Neural crest cell (in vitro differentiated cells): ENCODE measurements at regions not wholly inside any gene's neighbourhood (a gene's known extent, or its start where the extent isn't known, plus 50 kb on each side); places are given as distances from the start of the nearest gene placed in this dataset.

Source experiments
- DNase-seq: peaks from one replicate; pipeline ENCODE4 v3.0.0; 2021; ENCODE audit warnings: low read depth, mixed read lengths, low spot score
- H3K27ac Mint-ChIP-seq: one replicate; pipeline ENCODE4 v1.8.0; 2021; ENCODE audit warnings: mild to moderate bottlenecking, mixed read lengths; ENCODE audit not compliant: unreplicated experiment
- H3K27me3 Mint-ChIP-seq: 2 replicates; pipeline ENCODE4 v1.8.0; 2021; ENCODE audit warnings: low read depth, mild to moderate bottlenecking, mixed read lengths
- H3K36me3 Mint-ChIP-seq: 2 replicates; pipeline ENCODE4 v1.8.0; 2021; ENCODE audit warnings: low read depth, mild to moderate bottlenecking, mixed read lengths
- H3K4me1 Mint-ChIP-seq: 2 replicates; pipeline ENCODE4 v1.8.0; 2021; ENCODE audit warnings: mixed read lengths
- H3K4me3 Mint-ChIP-seq: one replicate; pipeline ENCODE4 v1.8.0; 2021; ENCODE audit warnings: mild to moderate bottlenecking, mixed read lengths
- H3K9me3 Mint-ChIP-seq: 2 replicates; pipeline ENCODE4 v1.8.0; 2021; ENCODE audit warnings: mixed read lengths
- TF ChIP-seq, protein P1 (sequence below): fragments of 200-600 bp; sonication (generic); conservative IDR thresholded peaks from 2 replicates; pipeline ENCODE4 v1.5.0; 2021; ENCODE audit warnings: antibody characterized with exemption, mild to moderate bottlenecking

DNA sequence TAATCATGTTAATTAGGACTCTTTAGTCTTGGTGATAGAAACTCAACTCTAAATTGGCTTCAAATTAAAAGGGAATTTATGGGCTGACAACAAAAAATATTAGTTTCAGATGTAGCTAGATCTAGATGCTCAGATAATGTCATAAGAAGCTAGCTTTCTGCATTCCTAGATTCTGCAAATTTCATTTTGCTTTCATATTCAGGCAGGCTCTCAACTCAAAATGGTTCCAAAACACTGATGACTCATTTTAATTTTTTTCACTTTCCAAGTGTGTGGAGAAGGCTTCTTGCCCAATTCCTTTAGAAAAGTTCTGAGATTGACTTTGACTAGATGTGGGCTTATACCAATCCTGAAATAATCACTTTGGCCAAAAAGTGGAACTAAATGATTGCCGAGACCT lies 236.7 kb upstream of the GOT2 start:
- Mint-ChIP-seq H3K36me3 (no peaks in the 10 kb centered on the region), H3K9me3 (no peaks in the 10 kb centered on the region), H3K27me3 (no peaks in the 10 kb centered on the region), H3K4me1 (no peaks in the 10 kb centered on the region), H3K27ac (no peak overlapping the region), H3K4me3 (no peak overlapping the region)
- TF ChIP-seq, protein P1, sequence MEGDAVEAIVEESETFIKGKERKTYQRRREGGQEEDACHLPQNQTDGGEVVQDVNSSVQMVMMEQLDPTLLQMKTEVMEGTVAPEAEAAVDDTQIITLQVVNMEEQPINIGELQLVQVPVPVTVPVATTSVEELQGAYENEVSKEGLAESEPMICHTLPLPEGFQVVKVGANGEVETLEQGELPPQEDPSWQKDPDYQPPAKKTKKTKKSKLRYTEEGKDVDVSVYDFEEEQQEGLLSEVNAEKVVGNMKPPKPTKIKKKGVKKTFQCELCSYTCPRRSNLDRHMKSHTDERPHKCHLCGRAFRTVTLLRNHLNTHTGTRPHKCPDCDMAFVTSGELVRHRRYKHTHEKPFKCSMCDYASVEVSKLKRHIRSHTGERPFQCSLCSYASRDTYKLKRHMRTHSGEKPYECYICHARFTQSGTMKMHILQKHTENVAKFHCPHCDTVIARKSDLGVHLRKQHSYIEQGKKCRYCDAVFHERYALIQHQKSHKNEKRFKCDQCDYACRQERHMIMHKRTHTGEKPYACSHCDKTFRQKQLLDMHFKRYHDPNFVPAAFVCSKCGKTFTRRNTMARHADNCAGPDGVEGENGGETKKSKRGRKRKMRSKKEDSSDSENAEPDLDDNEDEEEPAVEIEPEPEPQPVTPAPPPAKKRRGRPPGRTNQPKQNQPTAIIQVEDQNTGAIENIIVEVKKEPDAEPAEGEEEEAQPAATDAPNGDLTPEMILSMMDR, result no peak
- no peak for DNase-seq

DNA sequence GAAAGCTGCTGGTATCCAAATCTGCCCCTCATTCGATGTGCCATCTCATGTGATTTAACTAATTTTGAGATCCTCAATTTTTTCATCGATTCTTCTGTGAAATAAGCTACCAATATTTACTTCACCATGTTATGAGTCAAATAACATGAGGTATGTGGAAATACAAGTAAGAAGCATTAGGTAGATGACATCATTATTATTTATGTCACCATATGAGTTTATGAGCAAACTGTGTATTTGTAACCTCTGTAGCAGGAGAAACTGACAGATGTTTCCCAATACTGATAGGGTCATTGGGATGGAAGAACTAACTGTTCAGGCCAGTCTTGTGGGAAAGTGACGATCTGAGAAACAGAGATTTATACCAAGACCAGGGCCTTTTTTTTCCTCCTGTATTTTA lies 229.4 kb upstream of the GOT2 start:
- DNase-seq, result no peak
- Mint-ChIP-seq H3K4me1 (no peaks in the 10 kb centered on the region), H3K27ac (no peak overlapping the region), H3K9me3 (no peaks in the 10 kb centered on the region), H3K36me3 (no peaks in the 10 kb centered on the region), H3K4me3 (no peak overlapping the region), H3K27me3 (no peaks in the 10 kb centered on the region)
- TF ChIP-seq, protein P1, result no peak

DNA sequence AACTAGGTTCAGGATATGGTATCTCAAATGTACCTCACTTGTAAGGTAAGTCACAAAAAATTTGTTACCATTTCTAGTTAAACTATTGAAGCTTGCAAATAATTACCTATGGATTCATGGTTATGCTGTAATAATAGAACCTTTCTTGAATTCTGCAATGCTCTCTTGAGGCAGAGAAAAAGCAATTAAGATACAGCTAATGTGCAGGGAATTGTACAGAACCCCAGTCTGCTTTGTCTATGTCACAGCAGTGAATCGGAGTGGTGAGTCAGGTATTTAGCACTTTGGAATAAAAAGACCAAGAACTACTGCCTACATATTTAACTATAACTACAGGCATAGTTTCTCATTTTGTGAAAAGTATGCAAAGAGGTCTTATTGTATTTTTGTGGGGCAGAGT lies 228.7 kb upstream of the GOT2 start:
- H3K36me3 Mint-ChIP-seq, result no peaks in the 10 kb centered on the region
- H3K9me3 Mint-ChIP-seq, result no peaks in the 10 kb centered on the region
- DNase-seq, result no peak
- no peaks in the 10 kb centered on the region for H3K4me1 Mint-ChIP-seq
- TF ChIP-seq, protein P1, result no peak
- no peak overlapping the region for H3K27ac Mint-ChIP-seq
- no peak overlapping the region for H3K4me3 Mint-ChIP-seq
- H3K27me3 Mint-ChIP-seq, result no peaks in the 10 kb centered on the region

DNA sequence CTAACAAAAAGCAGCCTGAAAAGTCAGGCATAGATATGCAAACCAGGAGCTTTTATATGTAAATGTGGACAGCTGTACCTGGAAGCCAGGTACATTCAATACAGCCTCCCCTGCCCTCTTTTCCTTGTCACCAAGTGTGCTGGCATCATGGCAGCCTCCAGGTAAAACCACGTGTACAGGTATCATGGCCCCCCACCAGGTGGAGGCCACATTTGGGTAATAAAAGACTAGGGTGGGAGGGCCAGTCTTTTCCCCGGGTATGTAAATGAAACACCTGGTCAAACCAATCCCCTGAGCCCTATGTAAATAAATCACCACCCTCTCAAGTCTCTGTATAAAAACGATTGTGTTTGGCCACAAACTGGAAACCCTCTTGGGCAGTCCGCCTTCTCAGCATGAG lies 226.4 kb upstream of the GOT2 start:
- TF ChIP-seq, protein P1, result no peak
- no peak overlapping the region for H3K4me3 Mint-ChIP-seq

DNA sequence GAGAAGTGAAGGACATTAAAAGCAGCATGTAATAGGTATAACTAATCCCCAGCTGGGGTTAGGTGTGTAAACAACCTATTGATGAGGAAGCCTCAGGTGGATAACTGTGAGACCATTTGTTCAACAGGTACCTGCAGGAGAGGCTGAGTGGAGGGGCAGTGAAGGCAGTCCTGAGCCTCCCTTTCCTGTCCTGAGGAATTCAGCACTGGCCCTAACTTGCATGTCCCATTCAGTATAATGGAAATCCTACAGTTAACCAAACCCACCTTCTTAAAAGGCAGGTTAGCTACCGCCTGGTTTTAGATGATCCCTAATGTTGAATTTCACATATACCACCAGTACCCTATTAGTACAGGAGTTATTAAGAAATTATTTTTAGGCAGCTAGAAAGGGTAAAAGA lies 225.9 kb upstream of the GOT2 start:
- TF ChIP-seq, protein P1, result no peak
- H3K27me3 Mint-ChIP-seq, result no peaks in the 10 kb centered on the region
- H3K27ac Mint-ChIP-seq, result no peak overlapping the region
- no peaks in the 10 kb centered on the region for H3K36me3 Mint-ChIP-seq
- no peak for DNase-seq
- H3K9me3 Mint-ChIP-seq, result no peaks in the 10 kb centered on the region
- H3K4me3 Mint-ChIP-seq, result no peak overlapping the region
- H3K4me1 Mint-ChIP-seq, result no peaks in the 10 kb centered on the region

More for the DNA sequence above, 226.4 kb upstream of the GOT2 start:
- Mint-ChIP-seq H3K36me3 (no peaks in the 10 kb centered on the region), H3K27ac (no peak overlapping the region), H3K4me1 (no peaks in the 10 kb centered on the region), H3K9me3 (no peaks in the 10 kb centered on the region), H3K27me3 (no peaks in the 10 kb centered on the region)
- no peak for DNase-seq

DNA sequence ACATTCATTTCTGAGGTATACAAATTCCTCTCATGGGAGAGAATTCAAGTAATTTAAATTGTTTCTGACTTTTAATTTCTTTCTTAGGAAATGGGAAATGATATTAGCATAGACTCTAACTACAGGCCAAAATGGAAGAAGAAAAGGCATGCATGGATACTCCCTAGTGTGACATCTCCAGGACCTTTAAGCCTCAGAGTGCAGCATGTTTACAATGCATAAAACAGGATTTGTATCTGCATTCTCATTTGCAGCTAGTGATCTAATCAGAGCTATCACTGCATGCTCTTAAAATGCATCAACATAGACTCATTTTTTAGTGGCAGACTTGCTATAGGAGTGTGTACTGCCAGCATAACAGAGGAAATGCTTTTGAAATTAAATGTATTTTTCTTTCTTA lies 224.6 kb upstream of the GOT2 start:
- Mint-ChIP-seq H3K36me3 (no peaks in the 10 kb centered on the region), H3K9me3 (no peaks in the 10 kb centered on the region), H3K4me1 (no peaks in the 10 kb centered on the region), H3K27ac (no peak overlapping the region), H3K4me3 (no peak overlapping the region), H3K27me3 (peaks cover 3% of the 10 kb centered on the region)
- TF ChIP-seq, protein P1, result no peak
- DNase-seq, result no peak
